PFSK-1 (cell line): ENCODE measurements at regions not wholly inside any gene's neighbourhood (a gene's known extent, or its start where the extent isn't known, plus 50 kb on each side); places are given as distances from the start of the nearest gene placed in this dataset.

Experiments
- POLR2AphosphoS5 ChIP-seq: IDR thresholded peaks from 2 replicates; pipeline ENCODE4 v1.6.1; 2012; ENCODE audit warnings: low read depth, mild to moderate bottlenecking, control low read depth, low read length, moderate library complexity
- REST ChIP-seq, 2 experiments: IDR thresholded peaks; 2 replicates each; pipeline versions ENCODE4 v1.6.1 to v1.8.0; 2011 to 2012; ENCODE audit warnings: low read depth in 2 of 2, low read length in 2 of 2, control low read depth in 1 of 2, inconsistent platforms in 1 of 2, mild to moderate bottlenecking in 1 of 2, moderate library complexity in 1 of 2; ENCODE audit not compliant: insufficient read depth in 1 of 2
- SIN3A ChIP-seq: IDR thresholded peaks from 2 replicates; pipeline ENCODE4 v1.6.1; 2012; ENCODE audit warnings: mild to moderate bottlenecking, low read length, moderate library complexity, borderline replicate concordance; ENCODE audit not compliant: insufficient read depth
- TAF1 ChIP-seq: IDR thresholded peaks from 2 replicates; pipeline ENCODE4 v1.6.1; 2012; ENCODE audit warnings: low read length, control low read depth, borderline replicate concordance; ENCODE audit not compliant: insufficient read depth

GRCh38 chr19:28210886-28211285 is 1002.1 kb downstream of the UQCRFS1 start:
- TF ChIP-seq SIN3A (no peak), POLR2AphosphoS5 (no peak), TAF1 (no peak), REST (IDR thresholded peaks at IDR 0.05; ENCODE audit: insufficient read depth in 1 of 2, low read depth in 2 of 2, low read length in 2 of 2) (no peak)
